ENCODE measurements at regions not wholly inside any gene's neighbourhood (a gene's known extent, or its start where the extent isn't known, plus 50 kb on each side); places are given as distances from the start of the nearest gene placed in this dataset.

DNA sequence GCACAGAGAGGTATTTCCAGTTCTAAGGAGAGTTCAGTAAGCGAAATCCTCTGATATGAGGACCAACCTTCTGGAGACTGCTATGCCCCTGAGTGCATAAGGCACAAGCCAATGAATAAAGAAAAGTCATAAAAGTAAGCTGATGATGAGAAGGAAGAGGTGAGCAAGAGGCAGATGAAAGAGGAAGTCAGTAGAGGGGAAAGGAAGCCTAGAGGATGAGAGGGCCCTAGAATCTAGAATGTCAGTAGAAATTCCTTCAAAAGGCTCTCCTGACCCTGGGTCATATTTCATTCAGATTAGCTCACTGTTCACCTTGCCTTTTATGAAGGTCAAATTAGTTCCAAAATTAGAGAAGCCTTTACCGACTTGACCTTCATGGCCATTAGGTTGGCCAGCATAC, 209.2 kb downstream of the CD83 start:
- TF ChIP-seq, protein P1, sequence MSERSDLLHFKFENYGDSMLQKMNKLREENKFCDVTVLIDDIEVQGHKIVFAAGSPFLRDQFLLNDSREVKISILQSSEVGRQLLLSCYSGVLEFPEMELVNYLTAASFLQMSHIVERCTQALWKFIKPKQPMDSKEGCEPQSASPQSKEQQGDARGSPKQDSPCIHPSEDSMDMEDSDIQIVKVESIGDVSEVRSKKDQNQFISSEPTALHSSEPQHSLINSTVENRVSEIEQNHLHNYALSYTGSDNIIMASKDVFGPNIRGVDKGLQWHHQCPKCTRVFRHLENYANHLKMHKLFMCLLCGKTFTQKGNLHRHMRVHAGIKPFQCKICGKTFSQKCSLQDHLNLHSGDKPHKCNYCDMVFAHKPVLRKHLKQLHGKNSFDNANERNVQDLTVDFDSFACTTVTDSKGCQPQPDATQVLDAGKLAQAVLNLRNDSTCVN (tag by site-specific recombination; optimal IDR thresholded peaks at IDR 0.05) = no peak
- TF ChIP-seq, protein P2, sequence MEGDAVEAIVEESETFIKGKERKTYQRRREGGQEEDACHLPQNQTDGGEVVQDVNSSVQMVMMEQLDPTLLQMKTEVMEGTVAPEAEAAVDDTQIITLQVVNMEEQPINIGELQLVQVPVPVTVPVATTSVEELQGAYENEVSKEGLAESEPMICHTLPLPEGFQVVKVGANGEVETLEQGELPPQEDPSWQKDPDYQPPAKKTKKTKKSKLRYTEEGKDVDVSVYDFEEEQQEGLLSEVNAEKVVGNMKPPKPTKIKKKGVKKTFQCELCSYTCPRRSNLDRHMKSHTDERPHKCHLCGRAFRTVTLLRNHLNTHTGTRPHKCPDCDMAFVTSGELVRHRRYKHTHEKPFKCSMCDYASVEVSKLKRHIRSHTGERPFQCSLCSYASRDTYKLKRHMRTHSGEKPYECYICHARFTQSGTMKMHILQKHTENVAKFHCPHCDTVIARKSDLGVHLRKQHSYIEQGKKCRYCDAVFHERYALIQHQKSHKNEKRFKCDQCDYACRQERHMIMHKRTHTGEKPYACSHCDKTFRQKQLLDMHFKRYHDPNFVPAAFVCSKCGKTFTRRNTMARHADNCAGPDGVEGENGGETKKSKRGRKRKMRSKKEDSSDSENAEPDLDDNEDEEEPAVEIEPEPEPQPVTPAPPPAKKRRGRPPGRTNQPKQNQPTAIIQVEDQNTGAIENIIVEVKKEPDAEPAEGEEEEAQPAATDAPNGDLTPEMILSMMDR (tag by site-specific recombination; IDR thresholded peaks at IDR 0.05) = no peak
- no peak for TF ChIP-seq ZBTB21 (tag by site-specific recombination; IDR thresholded peaks at IDR 0.05)
